Upper lobe of left lung (tissue), 6 donors: ENCODE measurements at regions not wholly inside any gene's neighbourhood (a gene's known extent, or its start where the extent isn't known, plus 50 kb on each side); places are given as distances from the start of the nearest gene placed in this dataset.

Experiments used
- ATAC-seq, 2 donors: fragments of 200-7000 bp; cut with Tn5 transposase; one replicate each; pipeline ENCODE4 v1.9.1; 2022; ENCODE audit warnings: mild to moderate bottlenecking in 2 of 2, moderate library complexity in 2 of 2; ENCODE audit not compliant: low FRiP score in 2 of 2
- DNase-seq, 2 donors: peaks; one replicate each; pipeline ENCODE4 v3.0.0-alpha.2; 2019 to 2020
- H3K27ac ChIP-seq, 4 donors: fragments of 200-600 bp; sonication (generic); one replicate each; pipeline ENCODE4 v1.5.1; 2016 to 2019
- H3K27me3 ChIP-seq, 4 donors: fragments of 200-600 bp; sonication (generic); one replicate each; pipeline ENCODE4 v1.5.1; 2017 to 2019
- H3K36me3 ChIP-seq, 4 donors: fragments of 200-600 bp; sonication (generic); one replicate each; pipeline ENCODE4 v1.5.1; 2016 to 2019
- H3K4me1 ChIP-seq, 4 donors: fragments of 200-600 bp; sonication (generic); one replicate each; pipeline ENCODE4 v1.5.1; 2018 to 2019
- H3K4me3 ChIP-seq, 4 donors: fragments of 200-600 bp; sonication (generic); one replicate each; pipeline ENCODE4 v1.5.1; 2017 to 2019; ENCODE audit warnings: mild to moderate bottlenecking in 2 of 4, moderate library complexity in 1 of 4
- H3K9me3 ChIP-seq, 4 donors: fragments of 200-600 bp; sonication (generic); one replicate each; pipeline ENCODE4 v1.5.1; 2018 to 2019
- EP300 ChIP-seq, 4 donors: sonication (generic); formaldehyde crosslinking; IDR thresholded peaks; one replicate each; pipeline ENCODE4 v1.5.1; 2017; ENCODE audit warnings: antibody characterized with exemption in 4 of 4, control low read depth in 2 of 4
- POLR2A ChIP-seq, 4 donors: fragments of 450-650 bp; IDR thresholded peaks; one replicate each; pipeline ENCODE4 v1.5.1; 2016 to 2017; ENCODE audit warnings: antibody characterized with exemption in 4 of 4, mild to moderate bottlenecking in 2 of 4
- POLR2AphosphoS5 ChIP-seq, 2 donors: sonication (generic); formaldehyde crosslinking; IDR thresholded peaks; one replicate each; pipeline ENCODE4 v1.5.1; 2017; ENCODE audit warnings: antibody characterized with exemption in 2 of 2
- WGBS, 2 donors: methylation state at CpG; one replicate each; pipeline ENCODE4 v1.1.5; 2017 to 2018; 5-methylcytosine and 5-hydroxymethylcytosine counted together
- TF ChIP-seq, protein P1 (sequence below), 6 experiments: fragments of 450-650 bp in 4 of 6; fragments of 200-600 bp in 2 of 6; sonication (generic) in 2 of 6; IDR thresholded peaks; one replicate each; pipeline ENCODE4 v1.5.1; 2016 to 2019; ENCODE audit warnings: antibody characterized with exemption in 6 of 6
- donor health status: DM: no; HTN: no; CAD: no; lungs with moderate emphysema.
- donor health status: DM: no; HTN: yes; CAD: no; lungs with severe emphysema.

DNA sequence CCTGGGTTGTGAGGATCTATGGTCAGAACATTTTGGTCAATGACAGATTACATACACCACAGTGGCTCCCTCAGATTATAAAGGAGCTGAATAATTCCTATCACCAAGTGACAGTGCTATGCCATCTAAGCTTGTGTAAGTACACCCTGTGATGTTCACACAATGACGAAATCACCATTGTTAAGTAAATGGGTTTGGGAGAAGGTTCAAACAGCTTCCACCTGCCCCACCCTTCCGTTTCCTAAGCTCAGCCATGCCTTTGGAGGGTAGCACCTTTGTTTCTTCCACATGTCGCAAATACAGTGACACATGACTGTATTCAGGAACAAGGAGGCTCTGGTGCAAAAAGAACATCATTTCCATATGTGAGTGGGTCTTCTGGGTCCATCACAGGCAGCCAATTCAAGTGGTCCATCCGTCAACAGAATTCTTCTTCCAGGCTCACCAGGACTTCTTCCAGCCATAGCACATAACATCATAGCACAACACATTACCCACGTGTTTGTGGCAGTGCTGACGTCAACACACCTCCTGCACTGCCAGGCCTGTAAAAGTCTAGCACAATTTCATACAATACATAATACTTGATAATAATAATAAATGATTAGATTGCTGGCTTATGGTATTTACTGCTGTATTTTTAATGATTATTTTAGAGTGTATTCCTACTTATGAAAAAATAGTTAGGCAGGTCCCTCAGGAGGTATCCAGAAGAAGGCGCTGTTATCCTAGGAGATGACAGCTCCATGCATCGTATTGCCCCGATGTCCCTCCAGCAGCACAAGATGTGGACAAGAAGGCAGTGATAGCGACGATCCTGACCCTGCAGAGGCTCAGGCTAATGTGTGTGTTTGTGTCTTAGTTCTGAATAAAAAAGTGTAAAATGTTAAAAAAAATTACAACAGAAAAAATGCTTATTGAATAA lies 264.8 kb downstream of the ANAPC1 start:
- Histone ChIP-seq H3K4me3 (no peak overlapping the region), H3K27me3 (no peaks in the 10 kb centered on the region), H3K4me1 (peaks cover 6 to 18% (median 17%) of the 10 kb centered on the region in 4 donors), H3K27ac (peak overlapping the region in 3 of 4 donors; percentile 73 to 79 (median 75)), H3K9me3 (no peaks in the 10 kb centered on the region), H3K36me3 (no peaks in the 10 kb centered on the region)
- DNase-seq, result peak in 1 of 2 donors; percentile 40
- 67 to 70% methylated on average over 11 of the region's 11 CpGs for WGBS, 2 donors
- TF ChIP-seq POLR2AphosphoS5 (IDR thresholded peaks at IDR 0.05) (peak; percentile 31 to 40), POLR2A (IDR thresholded peaks at IDR 0.05) (no peak)
- ATAC-seq, result peak in 1 of 2 donors; percentile 49

- Histone ChIP-seq H3K4me3 (no peak overlapping the region), H3K27ac (no peak overlapping the region), H3K36me3 (no peaks in the 10 kb centered on the region), H3K9me3 (no peaks in the 10 kb centered on the region), H3K4me1 (peaks cover 6 to 28% (median 21%) of the 10 kb centered on the region in 4 donors), H3K27me3 (no peaks in the 10 kb centered on the region)
- no peak for DNase-seq
- TF ChIP-seq POLR2AphosphoS5 (IDR thresholded peaks at IDR 0.05), result no peak
- no peak for TF ChIP-seq POLR2A (IDR thresholded peaks at IDR 0.05)
- TF ChIP-seq, protein P1, sequence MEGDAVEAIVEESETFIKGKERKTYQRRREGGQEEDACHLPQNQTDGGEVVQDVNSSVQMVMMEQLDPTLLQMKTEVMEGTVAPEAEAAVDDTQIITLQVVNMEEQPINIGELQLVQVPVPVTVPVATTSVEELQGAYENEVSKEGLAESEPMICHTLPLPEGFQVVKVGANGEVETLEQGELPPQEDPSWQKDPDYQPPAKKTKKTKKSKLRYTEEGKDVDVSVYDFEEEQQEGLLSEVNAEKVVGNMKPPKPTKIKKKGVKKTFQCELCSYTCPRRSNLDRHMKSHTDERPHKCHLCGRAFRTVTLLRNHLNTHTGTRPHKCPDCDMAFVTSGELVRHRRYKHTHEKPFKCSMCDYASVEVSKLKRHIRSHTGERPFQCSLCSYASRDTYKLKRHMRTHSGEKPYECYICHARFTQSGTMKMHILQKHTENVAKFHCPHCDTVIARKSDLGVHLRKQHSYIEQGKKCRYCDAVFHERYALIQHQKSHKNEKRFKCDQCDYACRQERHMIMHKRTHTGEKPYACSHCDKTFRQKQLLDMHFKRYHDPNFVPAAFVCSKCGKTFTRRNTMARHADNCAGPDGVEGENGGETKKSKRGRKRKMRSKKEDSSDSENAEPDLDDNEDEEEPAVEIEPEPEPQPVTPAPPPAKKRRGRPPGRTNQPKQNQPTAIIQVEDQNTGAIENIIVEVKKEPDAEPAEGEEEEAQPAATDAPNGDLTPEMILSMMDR (IDR thresholded peaks at IDR 0.05), result no peak
- no peak for TF ChIP-seq EP300 (IDR thresholded peaks at IDR 0.05)
- WGBS, 2 donors, result 72 to 79% methylated on average over 5 of the region's 5 CpGs
- ATAC-seq, result no peak
These were observed 263.7 kb downstream of the ANAPC1 start for GRCh38 chr2:111620281-111620680.

DNA sequence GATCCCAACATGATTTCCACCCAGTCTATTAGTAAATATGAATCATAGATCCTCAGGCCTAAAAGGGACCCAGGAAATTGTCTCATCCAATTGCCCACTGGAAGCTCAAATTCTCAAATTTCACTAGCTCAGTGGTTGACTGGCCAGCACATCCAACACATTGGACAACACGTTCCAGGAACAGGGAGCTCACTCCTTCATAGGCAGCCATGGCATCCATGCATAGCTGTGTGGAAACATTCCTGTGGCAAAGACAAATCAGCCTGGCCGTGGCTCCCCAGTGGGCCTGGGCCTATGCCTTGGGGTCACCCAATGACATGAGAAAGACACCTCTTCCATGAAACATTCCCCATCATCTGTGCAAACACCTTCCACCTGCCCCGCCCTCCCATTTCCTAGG lies 261.1 kb downstream of the ANAPC1 start:
- no peak for TF ChIP-seq EP300 (IDR thresholded peaks at IDR 0.05)
- TF ChIP-seq, protein P1 (IDR thresholded peaks at IDR 0.05), result no peak
- no peak for TF ChIP-seq POLR2A (IDR thresholded peaks at IDR 0.05)

GRCh38 chr2:111623380-111623779 lies 260.6 kb downstream of the ANAPC1 start:
- peaks cover 2 to 25% (median 15%) of the 10 kb centered on the region in 4 donors for H3K4me1 ChIP-seq

More for the DNA sequence above, 261.1 kb downstream of the ANAPC1 start:
- Histone ChIP-seq H3K4me3 (no peak overlapping the region), H3K27me3 (no peaks in the 10 kb centered on the region), H3K27ac (no peak overlapping the region), H3K36me3 (no peaks in the 10 kb centered on the region), H3K4me1 (peaks cover 6 to 30% (median 19%) of the 10 kb centered on the region in 4 donors), H3K9me3 (peaks cover 0 to 1% (median under 1%) of the 10 kb centered on the region in 4 donors)
- no peak for ATAC-seq
- peak in 1 of 2 donors; percentile 20 for DNase-seq
- WGBS, 2 donors, result 95 to 98% methylated on average over 2 to 3 of the region's 3 CpGs

More at GRCh38 chr2:111623380-111623779, 260.6 kb downstream of the ANAPC1 start:
- H3K4me3 ChIP-seq, result no peak overlapping the region
- TF ChIP-seq, protein P1 (IDR thresholded peaks at IDR 0.05), result no peak
- TF ChIP-seq EP300 (IDR thresholded peaks at IDR 0.05) (no peak), POLR2AphosphoS5 (IDR thresholded peaks at IDR 0.05) (no peak), POLR2A (IDR thresholded peaks at IDR 0.05) (no peak)
- H3K27ac ChIP-seq, result no peak overlapping the region
- WGBS, 2 donors, result 87 to 97% methylated on average over 3 of the region's 3 CpGs
- H3K27me3 ChIP-seq, result no peaks in the 10 kb centered on the region
- peaks cover 0 to 4% (median 2%) of the 10 kb centered on the region in 4 donors for H3K9me3 ChIP-seq
- DNase-seq (no peak), ATAC-seq (no peak)
- H3K36me3 ChIP-seq, result no peaks in the 10 kb centered on the region
